ENCODE measurements at regions not wholly inside any gene's neighbourhood (a gene's known extent, or its start where the extent isn't known, plus 50 kb on each side); places are given as distances from the start of the nearest gene placed in this dataset.
"Not testable (repeated sequence)": the region's sequence is repeated elsewhere in the genome, so short reads cannot be mapped to it uniquely, and the experiment has no call there.

DNA sequence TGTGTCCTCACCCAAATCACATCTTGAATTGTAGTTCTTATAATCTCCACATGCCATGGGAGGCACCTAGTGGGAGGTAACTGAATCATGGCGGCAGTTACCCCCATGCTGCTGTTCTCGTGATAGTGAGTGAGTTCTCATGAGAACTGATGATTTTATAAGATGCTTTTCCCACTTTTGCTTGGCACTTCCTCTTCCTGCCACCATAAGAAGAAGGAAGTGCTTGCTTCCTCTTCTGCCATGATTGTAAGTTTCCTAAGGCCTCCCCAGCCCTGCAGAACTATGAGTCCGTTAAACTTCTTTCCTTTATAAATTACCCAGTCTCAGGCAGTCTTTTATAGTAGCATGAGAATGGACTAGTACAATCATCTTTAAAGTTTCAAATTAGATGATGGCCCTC, 902.4 kb upstream of the PIK3C3 start:
- Histone ChIP-seq H3K9me3 (ENCODE audit: control insufficient read depth in 2 of 3, insufficient read depth in 1 of 3, low read length in 3 of 3) (no peaks in the 10 kb centered on the region), H3K27ac (ENCODE audit: low read depth in 2 of 2, low read length in 2 of 2) (no peak overlapping the region), H3K4me3 (ENCODE audit: low read length in 3 of 3) (no peak overlapping the region), H3K27me3 (ENCODE audit: control insufficient read depth, insufficient read depth, low read length) (no peaks in the 10 kb centered on the region), H3K4me1 (ENCODE audit: control insufficient read depth in 2 of 3, insufficient read depth in 2 of 3, low read depth in 1 of 3, low read length in 3 of 3) (no peaks in the 10 kb centered on the region), H3K9ac (ENCODE audit: low read length in 3 of 3) (no peak overlapping the region), H3K36me3 (ENCODE audit: control insufficient read depth in 2 of 3, insufficient read depth in 3 of 3, low read length in 3 of 3) (no peaks in the 10 kb centered on the region)
- FAIRE-seq (no peak), DNase-seq (no peak)
- TF ChIP-seq, protein P1, sequence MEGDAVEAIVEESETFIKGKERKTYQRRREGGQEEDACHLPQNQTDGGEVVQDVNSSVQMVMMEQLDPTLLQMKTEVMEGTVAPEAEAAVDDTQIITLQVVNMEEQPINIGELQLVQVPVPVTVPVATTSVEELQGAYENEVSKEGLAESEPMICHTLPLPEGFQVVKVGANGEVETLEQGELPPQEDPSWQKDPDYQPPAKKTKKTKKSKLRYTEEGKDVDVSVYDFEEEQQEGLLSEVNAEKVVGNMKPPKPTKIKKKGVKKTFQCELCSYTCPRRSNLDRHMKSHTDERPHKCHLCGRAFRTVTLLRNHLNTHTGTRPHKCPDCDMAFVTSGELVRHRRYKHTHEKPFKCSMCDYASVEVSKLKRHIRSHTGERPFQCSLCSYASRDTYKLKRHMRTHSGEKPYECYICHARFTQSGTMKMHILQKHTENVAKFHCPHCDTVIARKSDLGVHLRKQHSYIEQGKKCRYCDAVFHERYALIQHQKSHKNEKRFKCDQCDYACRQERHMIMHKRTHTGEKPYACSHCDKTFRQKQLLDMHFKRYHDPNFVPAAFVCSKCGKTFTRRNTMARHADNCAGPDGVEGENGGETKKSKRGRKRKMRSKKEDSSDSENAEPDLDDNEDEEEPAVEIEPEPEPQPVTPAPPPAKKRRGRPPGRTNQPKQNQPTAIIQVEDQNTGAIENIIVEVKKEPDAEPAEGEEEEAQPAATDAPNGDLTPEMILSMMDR (IDR thresholded peaks at IDR 0.05; ENCODE audit: borderline replicate concordance, extremely low read depth, insufficient read depth), result no peak
- intact Hi-C loops (cut with DNase I), result loop anchor here (10.0 kb wide), 1 partner anchor 62 kb away; no protein-coding TSS in a partner anchor

DNA sequence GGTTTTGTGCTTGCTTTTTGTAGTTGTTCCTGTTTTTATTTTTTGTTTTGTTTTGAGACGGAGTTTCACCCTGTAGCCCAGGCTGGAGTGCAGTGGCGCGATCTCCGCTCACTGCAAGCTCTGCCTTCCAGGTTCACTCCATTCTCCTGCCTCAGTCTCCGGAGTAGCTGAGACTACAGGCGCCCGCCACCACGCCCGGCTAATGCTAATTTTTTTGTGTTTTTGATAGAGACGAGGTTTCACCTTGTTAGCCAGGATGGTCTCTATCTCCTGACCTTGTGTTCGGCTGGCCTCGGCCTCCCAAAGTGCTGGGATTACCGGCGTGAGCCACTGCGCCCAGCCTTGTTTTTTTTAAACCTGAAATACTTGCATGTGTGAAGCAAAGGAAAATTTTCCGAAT, 908.8 kb upstream of the PIK3C3 start:
- H3K9me3 ChIP-seq (ENCODE audit: control insufficient read depth in 2 of 3, insufficient read depth in 1 of 3, low read length in 3 of 3); DNase-seq; intact Hi-C loops (cut with DNase I); H3K4me1 ChIP-seq (ENCODE audit: control insufficient read depth in 2 of 3, insufficient read depth in 2 of 3, low read depth in 1 of 3, low read length in 3 of 3); H3K27me3 ChIP-seq (ENCODE audit: control insufficient read depth, insufficient read depth, low read length); H3K27ac ChIP-seq (ENCODE audit: low read depth in 2 of 2, low read length in 2 of 2); H3K36me3 ChIP-seq (ENCODE audit: control insufficient read depth in 2 of 3, insufficient read depth in 3 of 3, low read length in 3 of 3); H3K9ac ChIP-seq (ENCODE audit: low read length in 3 of 3); FAIRE-seq; H3K4me3 ChIP-seq (ENCODE audit: low read length in 3 of 3): not testable (repeated sequence)

DNA sequence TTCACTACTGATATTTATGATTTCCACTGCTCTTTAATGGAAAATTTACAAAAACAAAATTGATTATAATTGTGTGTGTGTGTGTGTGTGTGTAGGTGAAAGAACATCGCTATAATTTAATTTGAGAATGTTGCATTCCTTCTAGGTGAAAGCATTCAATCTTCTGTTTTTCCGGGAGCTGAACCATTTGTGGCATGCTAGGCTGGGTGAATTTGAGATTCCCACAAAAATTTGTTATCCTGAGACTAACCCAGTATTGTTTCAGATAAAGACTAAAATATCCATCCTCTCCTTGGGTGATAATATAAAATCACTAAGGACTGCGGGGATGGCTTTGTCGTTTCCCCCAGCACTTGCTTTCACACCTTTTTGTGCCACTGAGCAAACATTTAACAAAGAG, 911.2 kb upstream of the PIK3C3 start:
- no peaks in the 10 kb centered on the region for H3K36me3 ChIP-seq (ENCODE audit: control insufficient read depth in 2 of 3, insufficient read depth in 3 of 3, low read length in 3 of 3)
- no peak overlapping the region for H3K4me3 ChIP-seq (ENCODE audit: low read length in 3 of 3)
- DNase-seq, result no peak
- H3K9me3 ChIP-seq (ENCODE audit: control insufficient read depth in 2 of 3, insufficient read depth in 1 of 3, low read length in 3 of 3), result no peaks in the 10 kb centered on the region
- intact Hi-C loops (cut with DNase I), result no loop called here
- H3K4me1 ChIP-seq (ENCODE audit: control insufficient read depth in 2 of 3, insufficient read depth in 2 of 3, low read depth in 1 of 3, low read length in 3 of 3), result no peaks in the 10 kb centered on the region
- H3K27ac ChIP-seq (ENCODE audit: low read depth in 2 of 2, low read length in 2 of 2), result no peak overlapping the region
- FAIRE-seq, result no peak
- no peaks in the 10 kb centered on the region for H3K27me3 ChIP-seq (ENCODE audit: control insufficient read depth, insufficient read depth, low read length)
- H3K9ac ChIP-seq (ENCODE audit: low read length in 3 of 3), result no peak overlapping the region
- TF ChIP-seq, protein P1 (IDR thresholded peaks at IDR 0.05; ENCODE audit: borderline replicate concordance, extremely low read depth, insufficient read depth), result no peak

DNA sequence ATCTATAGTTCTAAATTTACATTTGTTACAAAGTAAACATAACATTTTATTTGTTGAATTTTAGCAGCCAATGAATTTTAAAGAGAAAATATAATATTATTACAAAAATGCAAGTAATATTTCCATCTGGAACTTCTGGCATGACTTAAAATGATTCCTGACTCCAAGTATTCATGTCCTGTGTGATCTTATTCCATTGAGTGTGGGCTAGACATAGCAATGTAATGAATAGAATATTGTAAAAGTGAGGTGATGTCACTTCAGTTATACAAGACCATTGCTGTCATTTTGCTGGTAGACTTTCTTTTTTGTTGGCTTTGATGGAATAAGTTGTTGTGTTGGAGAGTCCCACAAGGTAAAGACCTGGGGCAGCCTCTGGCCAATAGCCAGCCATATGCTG, 912.2 kb upstream of the PIK3C3 start:
- Histone ChIP-seq H3K27me3 (ENCODE audit: control insufficient read depth, insufficient read depth, low read length) (no peaks in the 10 kb centered on the region), H3K4me1 (ENCODE audit: control insufficient read depth in 2 of 3, insufficient read depth in 2 of 3, low read depth in 1 of 3, low read length in 3 of 3) (no peaks in the 10 kb centered on the region), H3K9ac (ENCODE audit: low read length in 3 of 3) (no peak overlapping the region), H3K27ac (ENCODE audit: low read depth in 2 of 2, low read length in 2 of 2) (no peak overlapping the region), H3K9me3 (ENCODE audit: control insufficient read depth in 2 of 3, insufficient read depth in 1 of 3, low read length in 3 of 3) (no peaks in the 10 kb centered on the region), H3K36me3 (ENCODE audit: control insufficient read depth in 2 of 3, insufficient read depth in 3 of 3, low read length in 3 of 3) (no peaks in the 10 kb centered on the region), H3K4me3 (ENCODE audit: low read length in 3 of 3) (no peak overlapping the region)
- no peak for FAIRE-seq
- TF ChIP-seq, protein P1 (IDR thresholded peaks at IDR 0.05; ENCODE audit: borderline replicate concordance, extremely low read depth, insufficient read depth), result no peak
- DNase-seq, result no peak
- intact Hi-C loops (cut with DNase I), result no loop called here
